ENCODE measurements at regions not wholly inside any gene's neighbourhood (a gene's known extent, or its start where the extent isn't known, plus 50 kb on each side); places are given as distances from the start of the nearest gene placed in this dataset.

- Histone ChIP-seq H3K27me3 (ENCODE audit: control insufficient read depth, insufficient read depth, low read length) (no peaks in the 10 kb centered on the region), H3K9me3 (ENCODE audit: control insufficient read depth, insufficient read depth, low read length) (peaks cover 5% of the 10 kb centered on the region), H3K36me3 (ENCODE audit: control insufficient read depth, insufficient read depth, low read length) (no peaks in the 10 kb centered on the region), H3K4me3 (ENCODE audit: low read length) (no peak overlapping the region), H3K4me1 (ENCODE audit: control insufficient read depth, insufficient read depth, low read length) (no peaks in the 10 kb centered on the region), H3K27ac (ENCODE audit: low read length) (no peak overlapping the region)
- TF ChIP-seq, protein P1, sequence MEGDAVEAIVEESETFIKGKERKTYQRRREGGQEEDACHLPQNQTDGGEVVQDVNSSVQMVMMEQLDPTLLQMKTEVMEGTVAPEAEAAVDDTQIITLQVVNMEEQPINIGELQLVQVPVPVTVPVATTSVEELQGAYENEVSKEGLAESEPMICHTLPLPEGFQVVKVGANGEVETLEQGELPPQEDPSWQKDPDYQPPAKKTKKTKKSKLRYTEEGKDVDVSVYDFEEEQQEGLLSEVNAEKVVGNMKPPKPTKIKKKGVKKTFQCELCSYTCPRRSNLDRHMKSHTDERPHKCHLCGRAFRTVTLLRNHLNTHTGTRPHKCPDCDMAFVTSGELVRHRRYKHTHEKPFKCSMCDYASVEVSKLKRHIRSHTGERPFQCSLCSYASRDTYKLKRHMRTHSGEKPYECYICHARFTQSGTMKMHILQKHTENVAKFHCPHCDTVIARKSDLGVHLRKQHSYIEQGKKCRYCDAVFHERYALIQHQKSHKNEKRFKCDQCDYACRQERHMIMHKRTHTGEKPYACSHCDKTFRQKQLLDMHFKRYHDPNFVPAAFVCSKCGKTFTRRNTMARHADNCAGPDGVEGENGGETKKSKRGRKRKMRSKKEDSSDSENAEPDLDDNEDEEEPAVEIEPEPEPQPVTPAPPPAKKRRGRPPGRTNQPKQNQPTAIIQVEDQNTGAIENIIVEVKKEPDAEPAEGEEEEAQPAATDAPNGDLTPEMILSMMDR (IDR thresholded peaks at IDR 0.05): no peak
- DNase-seq (no peak), ATAC-seq (no peak)
- Mint-ChIP-seq H3K27ac (no peak overlapping the region), H3K27me3 (ENCODE audit: low read depth in 2 of 2) (no peaks in the 10 kb centered on the region), H3K9me3 (peaks cover 10 to 22% of the 10 kb centered on the region in 2 donors), H3K36me3 (peaks cover 9% of the 10 kb centered on the region), H3K4me1 (no peaks in the 10 kb centered on the region), H3K4me3 (no peak overlapping the region)
- intact Hi-C loops (cut with micrococcal nuclease): no loop called here
Measured at GRCh38 chr6:9161731-9162130, 726.4 kb upstream of the SLC35B3 start.

- H3K27ac Mint-ChIP-seq: no peak overlapping the region
- no peaks in the 10 kb centered on the region for H3K27me3 Mint-ChIP-seq (ENCODE audit: low read depth in 2 of 2)
- TF ChIP-seq, protein P1 (IDR thresholded peaks at IDR 0.05): no peak
- Histone ChIP-seq H3K9me3 (ENCODE audit: control insufficient read depth, insufficient read depth, low read length) (peaks cover 5% of the 10 kb centered on the region), H3K27me3 (ENCODE audit: control insufficient read depth, insufficient read depth, low read length) (no peaks in the 10 kb centered on the region), H3K36me3 (ENCODE audit: control insufficient read depth, insufficient read depth, low read length) (no peaks in the 10 kb centered on the region), H3K4me3 (ENCODE audit: low read length) (no peak overlapping the region), H3K4me1 (ENCODE audit: control insufficient read depth, insufficient read depth, low read length) (no peaks in the 10 kb centered on the region), H3K27ac (ENCODE audit: low read length) (no peak overlapping the region)
- H3K4me1 Mint-ChIP-seq: no peaks in the 10 kb centered on the region
- ATAC-seq (no peak), DNase-seq (no peak)
- WGBS (ENCODE audit: insufficient coverage): 82% methylated on average over 2 of the region's 3 CpGs
- H3K4me3 Mint-ChIP-seq: no peak overlapping the region
- peaks cover 12 to 21% of the 10 kb centered on the region in 2 donors for H3K9me3 Mint-ChIP-seq
- H3K36me3 Mint-ChIP-seq: peaks cover 9% of the 10 kb centered on the region
- intact Hi-C loops (cut with micrococcal nuclease): no loop called here
Measured at GRCh38 chr6:9159051-9159450, 723.7 kb upstream of the SLC35B3 start.

DNA sequence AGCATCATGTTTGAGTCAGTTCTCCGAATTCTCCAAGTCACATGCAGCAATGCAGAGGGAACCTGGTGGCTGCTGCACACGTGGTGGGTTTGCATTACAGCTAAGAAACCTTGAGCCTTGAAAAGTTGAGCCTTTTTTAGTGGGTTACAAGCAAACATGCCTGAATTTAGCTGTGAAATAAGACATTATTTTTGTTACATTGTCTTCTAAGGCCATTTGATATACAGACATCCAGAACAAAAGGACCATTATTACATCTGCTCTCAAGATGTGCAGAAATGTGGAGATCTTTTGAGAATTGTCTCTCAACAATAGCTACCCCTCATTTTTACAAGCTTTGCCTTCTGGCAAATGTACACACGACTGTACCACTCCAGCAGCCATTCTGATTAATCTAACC lies 720.5 kb upstream of the SLC35B3 start:
- no peaks in the 10 kb centered on the region for H3K4me1 Mint-ChIP-seq
- H3K4me3 ChIP-seq (ENCODE audit: low read length): no peak overlapping the region
- peaks cover 10 to 11% of the 10 kb centered on the region in 2 donors for H3K9me3 Mint-ChIP-seq
- TF ChIP-seq, protein P1 (IDR thresholded peaks at IDR 0.05): no peak
- DNase-seq (no peak), ATAC-seq (no peak)
- H3K36me3 Mint-ChIP-seq: no peaks in the 10 kb centered on the region
- intact Hi-C loops (cut with micrococcal nuclease): no loop called here
- WGBS (ENCODE audit: insufficient coverage): 63% methylated on average over 3 of the region's 3 CpGs
- no peak overlapping the region for H3K4me3 Mint-ChIP-seq
- no peaks in the 10 kb centered on the region for H3K36me3 ChIP-seq (ENCODE audit: control insufficient read depth, insufficient read depth, low read length)
- H3K27me3 Mint-ChIP-seq (ENCODE audit: low read depth in 2 of 2): no peaks in the 10 kb centered on the region
- no peak overlapping the region for H3K27ac ChIP-seq (ENCODE audit: low read length)
- H3K9me3 ChIP-seq (ENCODE audit: control insufficient read depth, insufficient read depth, low read length): no peaks in the 10 kb centered on the region
- H3K27ac Mint-ChIP-seq: no peak overlapping the region
- no peaks in the 10 kb centered on the region for H3K4me1 ChIP-seq (ENCODE audit: control insufficient read depth, insufficient read depth, low read length)
- no peaks in the 10 kb centered on the region for H3K27me3 ChIP-seq (ENCODE audit: control insufficient read depth, insufficient read depth, low read length)

DNA sequence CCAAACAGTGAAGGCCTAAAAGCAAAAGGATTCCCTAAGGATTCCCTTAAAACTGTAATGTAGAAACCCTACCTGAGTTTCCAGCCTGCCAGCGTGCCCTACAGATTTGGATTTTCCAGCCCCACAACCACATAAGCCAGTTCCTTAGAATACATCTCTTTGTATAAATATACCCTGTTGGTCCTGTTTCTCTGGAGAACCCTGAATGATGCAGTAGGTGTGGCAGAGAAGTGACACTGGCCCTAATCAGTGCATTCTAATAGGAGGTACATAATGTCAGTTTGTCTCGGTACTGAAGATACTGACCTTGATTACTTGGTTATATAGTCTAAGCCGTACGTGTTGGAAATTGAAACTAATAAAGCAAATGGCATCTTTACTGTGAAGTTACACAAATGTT lies 707.8 kb upstream of the SLC35B3 start:
- intact Hi-C loops (cut with micrococcal nuclease): no loop called here
- Mint-ChIP-seq H3K4me3 (no peak overlapping the region), H3K27ac (no peak overlapping the region), H3K4me1 (no peaks in the 10 kb centered on the region), H3K27me3 (ENCODE audit: low read depth in 2 of 2) (no peaks in the 10 kb centered on the region), H3K36me3 (no peaks in the 10 kb centered on the region), H3K9me3 (peaks cover 8 to 16% of the 10 kb centered on the region in 2 donors)
- TF ChIP-seq, protein P1 (IDR thresholded peaks at IDR 0.05): no peak
- H3K27ac ChIP-seq (ENCODE audit: low read length): no peak overlapping the region
- no peak overlapping the region for H3K4me3 ChIP-seq (ENCODE audit: low read length)
- H3K27me3 ChIP-seq (ENCODE audit: control insufficient read depth, insufficient read depth, low read length): no peaks in the 10 kb centered on the region
- no peak for ATAC-seq
- peaks cover 2% of the 10 kb centered on the region for H3K9me3 ChIP-seq (ENCODE audit: control insufficient read depth, insufficient read depth, low read length)
- H3K36me3 ChIP-seq (ENCODE audit: control insufficient read depth, insufficient read depth, low read length): no peaks in the 10 kb centered on the region
- H3K4me1 ChIP-seq (ENCODE audit: control insufficient read depth, insufficient read depth, low read length): no peaks in the 10 kb centered on the region
- WGBS (ENCODE audit: insufficient coverage): 81% methylated on average over 4 of the region's 4 CpGs
- DNase-seq: no peak

Measured in natural killer cell (primary cell).